GM21825 (cell line): ENCODE measurements at regions not wholly inside any gene's neighbourhood (a gene's known extent, or its start where the extent isn't known, plus 50 kb on each side); places are given as distances from the start of the nearest gene placed in this dataset.

Experiments
- ATAC-seq: cut with Tn5 transposase; IDR thresholded peaks from one replicate; pipeline ENCODE4 v1.9.1; 2021; ENCODE audit warnings: mild to moderate bottlenecking, moderate library complexity; ENCODE audit not compliant: unreplicated experiment

GRCh38 chr1:238153939-238154338, 263.2 kb upstream of the ZP4 start:
- no peak for ATAC-seq

DNA sequence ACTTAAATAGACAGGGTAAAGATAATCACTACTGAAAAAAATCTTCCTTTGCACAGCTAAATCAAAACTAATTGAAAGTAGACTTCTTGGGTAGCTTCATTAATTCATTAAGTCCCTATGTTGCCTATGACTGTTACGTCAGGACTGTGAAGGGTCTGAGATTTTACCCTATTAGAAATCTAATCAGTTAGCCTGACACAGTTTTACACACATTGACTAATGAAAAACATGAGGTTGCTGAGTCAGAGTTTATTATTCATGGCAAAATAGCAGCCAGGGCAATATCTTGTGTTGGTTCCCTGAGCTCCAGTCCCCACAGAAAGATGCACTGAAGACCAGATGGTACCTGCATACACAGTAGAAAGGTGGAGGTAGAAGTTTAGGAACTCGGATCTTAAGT, 262.5 kb upstream of the ZP4 start:
- no peak for ATAC-seq

DNA sequence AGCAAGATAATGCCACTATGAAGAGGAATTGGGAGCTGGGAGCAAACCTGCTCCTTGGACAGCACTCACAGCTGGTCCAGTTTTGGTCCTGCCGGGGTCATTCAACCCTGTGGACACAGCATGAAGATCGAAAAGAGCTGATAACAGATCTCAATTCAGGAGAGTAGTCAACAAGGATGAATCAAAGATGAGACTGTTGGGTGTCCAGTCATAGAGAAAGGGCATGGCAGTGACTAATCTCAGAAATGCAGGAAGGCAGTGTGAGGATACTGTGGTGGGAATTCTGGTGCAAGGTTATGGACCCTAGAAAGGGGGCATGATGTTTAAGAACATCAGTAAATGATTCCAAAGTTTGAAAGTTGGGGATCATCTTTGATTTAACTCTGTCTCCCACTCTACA, 261.4 kb upstream of the ZP4 start:
- ATAC-seq, result no peak

GRCh38 chr1:238143038-238143437, 252.3 kb upstream of the ZP4 start:
- no peak for ATAC-seq

DNA sequence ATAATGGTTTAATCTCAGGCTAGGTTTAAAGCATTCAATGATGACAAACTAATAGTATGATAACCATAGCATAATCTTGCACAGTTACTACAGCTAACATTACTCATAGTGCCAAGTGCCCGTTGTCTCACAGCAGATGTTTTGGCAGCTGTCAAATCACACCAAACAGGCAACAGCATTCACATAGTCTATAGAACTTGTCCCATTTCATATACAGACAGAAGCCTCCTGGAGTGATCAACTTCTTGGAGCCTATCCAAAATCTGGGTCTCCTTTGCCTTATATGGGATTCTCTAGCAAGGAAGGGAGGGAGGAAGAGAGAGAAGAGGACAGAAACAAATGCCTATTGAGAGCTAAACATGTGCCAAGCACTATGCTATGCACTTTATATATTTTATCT, 250.6 kb upstream of the ZP4 start:
- no peak for ATAC-seq

- no peak for ATAC-seq
These were observed 249.0 kb upstream of the ZP4 start for GRCh38 chr1:238139713-238140112.

DNA sequence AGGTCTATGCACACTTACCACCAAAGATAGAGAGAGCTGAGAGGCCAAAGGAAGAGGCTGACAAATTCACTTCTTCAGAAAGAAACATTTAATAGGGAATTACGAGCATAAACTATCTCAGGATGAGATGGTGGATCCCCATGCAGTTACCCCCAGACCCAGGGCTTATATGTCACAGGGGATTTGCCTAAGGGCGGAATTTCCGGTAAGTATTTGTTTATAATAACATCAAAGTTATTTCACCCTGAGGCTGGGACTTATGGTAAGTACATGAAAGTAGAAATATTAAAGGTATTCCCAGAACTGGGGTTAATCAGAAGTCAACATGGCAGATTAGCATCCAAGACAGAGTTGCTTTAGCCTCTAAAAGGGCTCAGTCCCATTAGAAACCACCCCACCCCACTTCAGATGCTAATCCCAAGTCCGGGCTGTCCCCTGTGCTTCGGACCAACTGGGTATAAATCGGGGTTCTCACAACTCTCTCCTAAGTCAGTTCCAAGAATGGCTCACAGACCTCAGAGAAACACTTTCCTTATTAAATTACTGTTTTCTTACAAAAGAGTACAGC, 247.4 kb upstream of the ZP4 start:
- no peak for ATAC-seq

GRCh38 chr1:238135708-238136664, 245.3 kb upstream of the ZP4 start:
- no peak for ATAC-seq

DNA sequence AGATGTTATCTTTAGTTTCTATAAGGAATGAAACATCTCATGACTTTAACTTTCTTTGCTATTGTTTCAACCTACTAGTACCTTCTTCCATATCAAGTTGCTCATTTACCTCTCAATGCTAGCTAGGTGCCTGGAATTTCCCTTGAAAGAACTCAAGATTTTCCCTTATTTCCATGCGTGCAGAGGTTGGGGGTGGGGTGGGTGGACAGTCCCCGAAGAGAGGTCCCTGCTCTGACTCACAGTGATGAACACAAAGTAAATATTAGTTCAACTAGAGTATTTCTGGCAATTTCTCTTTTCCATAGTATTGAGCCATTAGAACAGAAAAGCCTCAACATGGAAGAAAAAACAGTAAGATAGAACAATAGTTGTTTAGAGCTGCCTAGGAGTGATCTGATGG, 239.0 kb upstream of the ZP4 start:
- ATAC-seq, result no peak

- no peak for ATAC-seq
These were observed 232.5 kb upstream of the ZP4 start for GRCh38 chr1:238123201-238123600.

DNA sequence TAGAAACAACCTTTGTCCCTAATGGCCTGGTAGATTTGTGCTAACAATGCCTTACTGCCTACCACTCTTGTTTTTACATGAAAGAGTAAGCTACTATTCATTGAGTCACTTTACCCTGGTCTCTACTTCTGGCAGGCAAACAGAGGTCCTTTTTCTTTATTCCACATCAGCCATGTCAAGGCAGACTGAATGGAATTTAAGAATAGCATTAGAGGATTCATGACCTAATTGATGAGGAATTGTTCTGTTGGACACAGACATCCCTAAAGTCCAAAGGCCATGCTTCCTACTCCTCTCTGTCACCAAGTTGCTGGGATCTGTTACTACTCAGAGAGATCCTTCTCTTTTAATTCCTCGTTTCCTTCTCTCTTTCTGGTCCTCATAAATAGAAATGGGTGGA, 229.1 kb upstream of the ZP4 start:
- ATAC-seq, result no peak

- ATAC-seq, result no peak
These were observed 228.3 kb upstream of the ZP4 start for GRCh38 chr1:238119060-238119459.

GRCh38 chr1:238115852-238116251, 225.1 kb upstream of the ZP4 start:
- no peak for ATAC-seq

DNA sequence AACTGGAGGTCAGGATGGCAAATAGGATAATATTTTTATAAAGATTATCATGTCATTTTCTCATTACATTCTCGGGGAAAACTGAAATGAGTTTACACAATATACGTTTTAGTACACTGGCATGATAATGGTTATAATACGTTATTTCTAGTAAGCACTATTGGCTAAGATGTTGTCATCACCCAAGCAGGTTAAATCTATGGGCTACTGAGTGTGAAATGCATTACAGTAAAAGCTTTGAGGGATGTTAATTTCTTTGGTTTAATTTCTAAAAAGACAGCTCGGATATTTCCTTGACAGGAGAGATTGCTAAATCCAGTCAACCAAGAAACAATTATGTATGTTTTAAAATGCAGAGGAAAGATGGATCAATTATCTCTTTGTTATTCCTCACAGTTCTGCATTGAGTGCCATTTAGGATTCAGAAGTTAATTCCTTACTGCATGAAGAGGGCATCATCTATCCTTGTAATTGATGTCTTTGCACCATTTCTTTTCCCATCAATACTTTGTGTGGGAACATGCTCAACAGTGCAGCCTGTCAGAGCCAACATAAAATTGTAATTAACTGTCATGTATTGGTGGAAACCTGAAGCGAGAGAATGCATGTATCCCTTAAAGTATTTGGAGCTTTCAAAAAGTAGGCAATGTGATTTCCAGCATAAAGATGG, 222.4 kb upstream of the ZP4 start:
- ATAC-seq, result no peak

DNA sequence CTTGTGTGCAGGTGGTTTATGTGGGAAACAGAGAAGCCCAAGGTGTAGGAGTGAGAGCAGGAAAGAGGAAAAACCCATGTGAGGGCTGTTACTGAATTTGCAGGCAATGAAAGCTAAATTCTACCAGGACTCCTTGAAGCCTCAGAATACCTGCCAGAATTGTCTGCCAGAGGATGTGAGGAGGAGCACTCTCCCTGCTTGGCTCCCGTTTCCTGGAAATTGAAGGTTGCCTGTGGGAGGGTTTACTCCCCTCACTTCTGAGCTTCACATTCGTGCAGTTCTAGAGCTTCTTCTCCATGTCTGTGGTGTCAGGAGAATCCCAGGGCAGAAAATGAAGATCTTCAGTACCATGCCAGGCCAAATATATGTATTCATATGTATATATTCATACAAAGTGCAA, 220.8 kb upstream of the ZP4 start:
- ATAC-seq, result no peak

GRCh38 chr1:238111081-238111480, 220.4 kb upstream of the ZP4 start:
- no peak for ATAC-seq

DNA sequence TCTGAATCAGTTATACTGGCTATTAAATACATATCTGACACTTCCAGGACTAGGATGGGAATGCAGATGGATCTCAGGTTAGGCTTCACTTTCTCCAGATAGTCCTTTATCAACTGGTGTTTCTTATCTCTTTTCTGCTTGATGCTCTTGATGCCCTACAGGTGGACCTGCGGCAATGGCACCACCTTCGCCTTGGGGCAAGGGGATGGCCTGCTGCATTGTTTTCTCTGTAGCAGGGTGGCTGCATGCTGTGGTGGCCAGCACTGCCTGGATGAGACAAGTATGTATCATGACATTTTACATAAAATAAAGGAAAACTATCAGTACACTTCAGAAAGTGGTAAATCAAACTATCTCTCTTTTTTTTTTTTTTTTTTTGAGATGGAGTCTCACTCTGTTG, 217.7 kb upstream of the ZP4 start:
- ATAC-seq, result no peak

- ATAC-seq, result no peak
These were observed 216.6 kb upstream of the ZP4 start for GRCh38 chr1:238107322-238107721.

DNA sequence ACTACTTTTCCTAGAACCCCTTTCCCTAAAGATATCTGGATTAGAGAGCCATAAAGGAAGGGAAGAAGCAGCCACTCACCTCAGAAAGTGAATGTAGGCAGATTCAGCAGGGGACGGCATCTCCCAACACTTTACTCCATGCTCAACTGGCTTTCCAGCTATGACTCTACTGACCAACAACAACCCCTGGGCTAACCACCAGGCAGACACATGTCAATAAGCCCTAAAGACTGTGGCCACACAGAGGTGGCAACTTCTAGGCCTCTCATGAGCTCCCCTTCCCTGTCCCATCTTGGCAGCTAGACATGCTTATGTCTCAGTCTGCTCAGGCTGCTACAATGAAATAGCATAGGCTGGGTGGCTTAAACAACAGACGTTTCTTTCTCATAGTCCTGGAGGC, 214.0 kb upstream of the ZP4 start:
- ATAC-seq, result no peak

DNA sequence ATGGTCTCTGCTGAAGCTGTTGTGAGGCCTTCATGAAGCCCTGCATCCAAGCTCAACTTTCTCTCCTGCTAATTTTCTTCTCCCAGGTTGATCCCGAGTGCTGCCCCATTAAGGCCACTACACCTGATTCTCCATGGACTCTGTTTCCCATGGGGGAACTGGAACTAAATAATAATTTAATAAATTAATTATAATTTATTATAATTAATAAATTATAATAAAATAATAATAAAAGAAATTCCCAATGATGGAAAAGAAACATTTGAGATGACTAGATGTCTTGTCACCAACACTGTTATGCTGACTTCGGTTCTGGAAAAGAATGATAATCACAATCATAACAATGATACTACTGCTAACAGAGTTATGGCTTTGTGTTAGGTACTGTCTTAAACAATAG, 211.2 kb upstream of the ZP4 start:
- ATAC-seq, result no peak

DNA sequence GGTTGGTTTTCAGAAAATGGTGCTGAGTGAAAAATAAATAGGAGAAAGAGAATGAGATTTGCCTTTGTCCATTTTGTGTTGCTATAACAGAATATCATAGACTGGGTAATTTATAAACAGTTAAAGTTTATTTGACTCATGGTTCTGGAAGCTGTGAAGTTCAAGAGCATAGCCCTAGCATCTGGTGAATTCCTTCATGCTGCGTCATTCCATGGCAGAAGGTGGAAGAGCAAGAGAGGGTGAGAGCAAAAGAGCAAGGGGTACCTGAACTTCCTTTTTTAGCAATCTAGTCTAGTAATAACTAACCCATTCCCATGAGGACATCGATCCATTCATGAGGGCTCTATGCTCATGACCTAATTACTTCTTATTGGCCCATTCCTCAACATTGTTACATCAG, 209.1 kb upstream of the ZP4 start:
- no peak for ATAC-seq

DNA sequence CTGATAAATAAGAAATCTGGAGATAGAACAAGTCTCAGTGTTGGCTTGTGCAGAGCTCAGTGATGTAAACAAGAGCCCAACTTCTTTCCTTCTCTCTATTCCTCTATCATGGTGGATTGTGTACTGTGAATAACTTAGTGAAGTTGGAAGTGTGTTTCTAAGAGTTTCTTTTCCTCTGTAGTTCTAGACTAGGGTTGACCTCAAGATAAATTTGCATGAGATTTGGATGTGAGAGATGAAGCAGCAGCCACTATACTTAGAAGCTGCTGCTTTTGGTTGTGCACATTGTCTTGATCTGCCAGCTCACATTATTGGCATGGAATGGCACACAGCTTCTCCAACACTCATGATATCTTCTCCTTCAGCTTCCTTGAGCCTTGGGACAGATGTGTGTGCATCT, 198.9 kb upstream of the ZP4 start:
- no peak for ATAC-seq
